Frontal cortex (tissue), 3 donors: ENCODE measurements at regions not wholly inside any gene's neighbourhood (a gene's known extent, or its start where the extent isn't known, plus 50 kb on each side); places are given as distances from the start of the nearest gene placed in this dataset.
"Not testable (repeated sequence)": the region's sequence is repeated elsewhere in the genome, so short reads cannot be mapped to it uniquely, and the experiment has no call there.

Experiments
- DNase-seq, 2 donors: peaks; one replicate each; pipeline ENCODE4 v3.0.0; 2012; ENCODE audit warnings: low spot score in 2 of 2
- FAIRE-seq: peaks from 2 replicates; lab custom pipeline; 2012; peaks lifted over from hg19 to GRCh38; lab: Jason Lieb, UNC
- donor health status: control.
- donor health status: control.
- donor health status: control.

DNA sequence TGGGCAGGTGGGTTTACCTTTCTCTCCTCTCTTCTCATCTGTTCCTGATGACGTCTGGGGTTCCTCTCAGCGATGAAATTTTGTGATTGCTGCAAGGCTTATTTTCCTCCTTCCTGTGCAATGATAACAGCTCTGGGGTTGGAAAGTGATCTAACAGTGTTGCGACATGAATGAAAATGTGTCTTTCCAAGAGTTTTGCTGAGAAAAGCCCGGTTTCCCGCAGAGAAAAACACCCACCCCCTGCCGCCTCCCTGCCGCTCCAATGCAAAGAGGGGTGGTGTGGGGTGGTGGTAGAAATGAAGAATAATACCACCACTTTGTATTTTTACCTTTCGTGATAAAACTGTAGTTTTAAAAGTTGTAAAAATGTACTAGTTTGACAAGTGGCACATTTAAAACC, 232.0 kb downstream of the OLFM4 start:
- DNase-seq (no peak), FAIRE-seq (no peak)

DNA sequence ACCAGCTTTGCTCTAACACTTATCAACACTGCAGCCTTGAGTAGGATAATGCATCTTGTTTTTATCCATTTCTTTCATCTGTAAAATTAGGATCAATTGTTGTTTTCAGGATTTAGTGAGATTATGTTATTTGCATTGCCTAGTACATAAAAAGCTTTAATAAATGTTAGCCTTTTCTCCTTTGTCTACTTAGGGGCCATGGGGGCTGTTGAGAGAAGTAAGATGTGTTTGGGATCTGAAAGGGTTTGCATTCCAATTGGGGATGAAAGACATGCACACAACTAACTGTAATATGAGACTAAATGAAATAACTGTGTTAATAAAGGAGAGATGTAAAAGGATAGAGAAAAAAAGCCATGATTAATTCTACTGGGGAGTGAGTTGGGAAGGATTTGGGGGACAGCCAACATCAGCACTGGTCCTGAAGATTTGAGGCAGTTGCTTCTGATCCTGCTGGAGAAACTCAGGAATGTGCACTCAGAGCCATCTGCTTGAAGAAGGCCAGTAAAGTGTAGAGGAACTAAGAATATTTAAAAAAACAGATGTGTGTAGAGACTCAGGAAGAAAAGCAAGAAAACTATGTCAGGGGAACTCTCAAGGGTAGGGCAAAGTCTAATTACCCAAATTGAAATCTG, 236.3 kb downstream of the OLFM4 start:
- DNase-seq (no peak), FAIRE-seq (no peak)

DNA sequence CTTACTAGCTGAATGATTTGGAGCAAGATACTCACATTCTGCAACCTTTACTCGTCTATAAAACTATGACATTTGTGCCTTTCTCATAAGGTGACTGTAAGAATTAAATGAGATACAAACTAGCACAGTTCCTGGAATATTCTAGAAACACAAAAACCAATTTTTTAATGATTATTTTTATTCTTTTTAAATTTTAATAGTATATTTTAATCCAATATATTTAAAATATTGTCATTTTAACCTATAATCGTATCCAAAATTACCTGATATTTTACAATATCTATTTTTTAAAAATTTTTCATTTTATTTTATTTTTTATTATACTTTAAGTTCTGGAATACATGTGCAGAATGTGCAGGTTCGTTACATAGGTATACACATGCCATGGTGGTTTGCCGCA, 238.1 kb downstream of the OLFM4 start:
- FAIRE-seq (peak; percentile 86), DNase-seq (no peak)

DNA sequence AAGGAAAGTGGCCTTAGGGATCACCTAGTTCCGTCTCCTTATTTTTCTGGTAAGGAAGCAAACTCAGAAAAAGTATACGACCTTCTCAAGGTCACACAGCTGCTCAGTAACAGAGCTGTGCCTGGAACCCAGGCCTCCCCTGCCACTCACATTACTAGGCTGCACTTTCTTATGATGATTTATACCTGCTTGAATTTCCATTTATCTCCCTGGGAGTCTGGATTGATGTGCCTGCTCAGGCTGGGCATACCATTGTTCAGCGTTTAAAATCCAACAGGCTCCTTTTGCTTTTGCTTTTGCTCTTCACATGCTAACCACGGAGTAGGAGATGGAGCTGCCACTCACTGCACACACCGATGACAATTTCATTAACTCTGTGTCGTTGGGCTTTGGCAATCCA, 241.0 kb downstream of the OLFM4 start:
- DNase-seq (no peak), FAIRE-seq (no peak)

DNA sequence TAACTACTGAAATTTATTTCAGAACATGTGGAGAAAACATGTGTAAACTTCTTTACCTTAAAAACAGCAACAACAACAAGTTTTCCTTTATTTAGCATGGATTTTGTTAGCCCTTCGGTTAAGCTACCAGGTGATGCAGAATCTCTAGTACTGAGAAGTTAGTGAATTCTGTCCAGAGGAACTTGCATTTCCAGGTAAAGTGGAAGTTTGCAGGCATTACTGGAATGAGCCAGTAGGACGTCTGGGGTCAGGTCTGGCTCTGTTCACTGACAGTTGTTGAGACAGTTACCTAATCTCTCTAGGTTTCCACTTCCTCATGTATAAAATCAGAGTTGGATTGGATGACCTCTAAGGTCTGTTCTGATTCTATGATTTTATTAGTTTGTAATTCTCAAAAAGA, 244.3 kb downstream of the OLFM4 start:
- DNase-seq (no peak), FAIRE-seq (no peak)

DNA sequence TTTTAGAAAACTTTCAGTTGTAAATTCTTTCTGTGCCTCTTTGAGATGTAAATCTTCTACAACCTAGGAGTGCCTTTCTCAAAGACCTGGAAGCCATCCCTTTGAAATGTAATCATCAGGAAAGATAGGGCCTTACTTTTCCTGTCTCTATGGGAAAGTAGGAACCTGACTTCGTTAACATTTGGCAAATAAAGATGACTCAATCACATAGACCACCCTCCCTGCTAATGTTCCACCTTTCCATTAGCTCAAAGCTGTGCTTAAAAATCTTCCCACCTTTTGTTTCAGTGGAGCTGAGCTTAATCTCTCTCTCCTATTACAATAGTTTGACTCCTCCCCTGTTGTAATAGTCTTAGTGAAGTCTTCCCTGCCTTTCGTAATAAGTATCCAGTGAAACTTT, 247.7 kb downstream of the OLFM4 start:
- FAIRE-seq (no peak), DNase-seq (no peak)

DNA sequence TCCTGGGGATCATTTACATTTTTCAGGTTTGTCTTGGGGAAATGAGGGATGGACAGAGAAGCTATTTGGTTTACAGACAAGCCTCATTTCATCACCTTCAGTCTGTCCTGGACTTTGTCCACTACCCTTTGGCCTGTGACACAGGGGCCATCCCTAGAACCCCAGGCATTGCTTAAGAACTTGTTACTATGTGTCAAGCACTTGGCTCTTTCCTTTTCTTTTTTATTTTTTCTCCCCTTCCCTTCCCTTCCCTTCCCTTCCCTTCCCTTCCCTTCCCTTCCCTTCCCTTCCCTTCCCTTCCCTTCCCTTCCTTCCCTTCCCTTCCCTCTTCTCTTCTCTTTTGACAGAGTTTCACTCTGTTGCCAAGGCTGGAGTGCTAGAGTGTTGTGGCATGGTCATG, 253.1 kb downstream of the OLFM4 start:
- DNase-seq (no peak), FAIRE-seq (no peak)

DNA sequence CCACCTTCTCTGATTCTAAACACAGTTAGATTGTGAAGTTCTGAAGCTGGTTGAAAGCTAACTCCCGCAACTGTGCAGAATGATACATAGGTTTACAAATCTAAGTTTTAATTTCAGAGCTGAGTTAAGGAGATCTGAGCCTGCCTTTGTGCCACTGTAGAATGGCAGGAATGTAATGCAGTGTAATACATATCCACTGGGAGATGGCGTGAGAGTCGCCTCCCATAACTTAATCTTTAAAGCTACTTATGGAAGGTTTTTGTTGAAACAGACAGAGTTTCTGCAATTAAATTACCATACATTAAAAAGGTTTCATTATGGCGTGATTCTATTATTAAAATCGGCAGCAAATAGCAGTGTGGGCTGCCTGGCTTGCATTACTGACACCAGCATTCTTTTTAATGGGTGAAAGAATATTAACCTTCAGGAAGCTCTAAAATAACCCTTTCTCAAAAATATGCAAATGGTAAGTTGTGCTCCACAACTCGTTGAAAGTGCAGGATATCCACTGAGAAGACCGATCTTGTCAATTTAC, 257.4 kb downstream of the OLFM4 start:
- DNase-seq (no peak), FAIRE-seq (no peak)

DNA sequence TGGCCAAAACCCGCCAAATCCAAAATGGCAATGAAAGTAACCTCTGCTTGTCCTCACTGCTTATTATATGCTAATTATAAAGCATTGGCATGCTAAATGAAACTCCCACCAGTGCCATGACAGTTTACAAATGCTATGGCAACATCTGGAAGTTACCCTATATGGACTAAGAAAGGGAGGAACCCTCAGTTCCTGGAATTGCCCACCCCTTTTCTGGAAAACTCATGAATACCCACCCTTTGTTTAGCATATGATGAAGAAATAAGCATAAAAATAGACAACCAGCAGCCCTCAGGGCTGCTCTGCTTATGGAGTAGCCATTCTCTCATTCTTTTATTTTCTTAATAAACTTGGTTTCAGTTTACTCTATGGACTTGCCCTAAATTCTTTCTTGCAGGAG, 269.8 kb downstream of the OLFM4 start:
- DNase-seq = no peak
- FAIRE-seq = no peak

DNA sequence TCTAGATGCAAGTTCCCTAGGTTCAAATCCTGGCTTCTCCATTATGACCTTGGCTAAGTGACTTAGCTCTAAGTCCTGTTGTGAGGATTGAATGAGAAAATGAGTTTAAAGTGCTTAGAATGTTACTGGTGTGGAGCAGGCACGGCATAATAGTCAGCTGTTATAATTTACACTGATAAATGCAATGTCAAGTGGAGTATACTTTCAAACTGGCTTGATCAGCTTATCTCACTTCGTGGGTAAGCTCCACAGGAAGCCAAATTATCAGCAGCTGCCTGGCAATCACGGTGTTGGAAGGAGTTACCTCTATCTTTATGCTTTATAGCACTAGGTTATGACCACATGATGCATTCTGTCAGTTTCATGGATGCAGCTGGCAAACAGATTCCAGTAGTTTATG, 272.8 kb downstream of the OLFM4 start:
- FAIRE-seq (no peak), DNase-seq (no peak)

DNA sequence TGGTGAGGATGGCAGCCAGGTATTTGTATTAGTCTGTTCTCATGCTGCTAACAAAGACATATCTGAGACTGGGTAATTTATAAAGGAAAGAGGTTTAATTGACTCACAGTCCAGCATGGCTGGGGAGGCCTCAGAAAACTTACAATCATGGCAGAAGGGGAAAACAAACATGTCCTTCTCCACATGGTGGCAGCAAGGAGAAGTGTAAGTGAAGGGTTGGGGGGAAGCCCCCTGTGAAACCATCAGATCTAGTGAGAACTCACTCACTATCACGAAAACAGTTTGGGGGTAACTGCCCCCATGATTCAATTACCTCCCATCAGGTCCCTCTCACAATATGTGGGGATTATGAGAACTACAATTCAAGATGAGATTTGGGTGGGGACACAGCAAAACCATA, 276.8 kb downstream of the OLFM4 start:
- FAIRE-seq, DNase-seq: not testable (repeated sequence)

DNA sequence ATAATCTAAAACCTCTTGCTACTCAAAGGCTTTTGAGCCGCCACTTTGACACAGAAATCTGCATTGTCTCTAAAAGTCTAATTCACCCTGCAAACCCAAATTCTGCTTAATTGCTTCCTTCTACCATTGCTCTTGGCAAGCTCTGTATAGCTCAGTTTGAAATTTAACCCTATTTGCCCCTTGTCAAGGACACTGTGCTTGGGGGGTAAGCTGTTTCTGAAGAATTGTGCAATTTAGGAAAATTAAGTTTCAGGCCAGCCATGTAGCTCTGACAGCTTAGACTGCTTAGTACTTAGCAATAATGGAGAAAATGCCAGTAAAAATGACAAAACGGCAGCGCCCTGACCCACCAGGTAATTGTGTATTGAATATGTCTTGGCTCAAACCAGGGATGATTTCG, 282.2 kb downstream of the OLFM4 start:
- no peak for DNase-seq

DNA sequence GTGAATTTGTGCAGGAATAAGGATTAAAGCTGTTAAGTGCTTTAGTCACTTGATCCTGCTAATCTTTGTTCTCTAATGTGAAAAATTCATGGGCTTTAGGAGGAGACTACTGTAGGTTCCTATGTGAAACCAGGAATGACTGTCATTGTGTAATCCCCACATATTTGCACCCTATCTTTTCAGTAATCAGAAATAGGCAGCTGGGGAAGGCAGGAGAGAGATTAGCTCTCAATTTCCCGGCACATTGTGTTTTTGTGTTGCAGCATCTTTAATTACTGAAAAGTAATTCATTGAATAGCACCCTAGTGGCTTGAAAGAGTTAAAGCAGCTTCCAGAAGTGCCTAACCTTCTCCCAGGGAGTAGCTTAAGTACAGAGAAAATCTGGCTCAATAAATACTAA, 282.9 kb downstream of the OLFM4 start:
- FAIRE-seq = no peak
- no peak for DNase-seq

More for the DNA sequence above, 282.2 kb downstream of the OLFM4 start:
- no peak for FAIRE-seq

DNA sequence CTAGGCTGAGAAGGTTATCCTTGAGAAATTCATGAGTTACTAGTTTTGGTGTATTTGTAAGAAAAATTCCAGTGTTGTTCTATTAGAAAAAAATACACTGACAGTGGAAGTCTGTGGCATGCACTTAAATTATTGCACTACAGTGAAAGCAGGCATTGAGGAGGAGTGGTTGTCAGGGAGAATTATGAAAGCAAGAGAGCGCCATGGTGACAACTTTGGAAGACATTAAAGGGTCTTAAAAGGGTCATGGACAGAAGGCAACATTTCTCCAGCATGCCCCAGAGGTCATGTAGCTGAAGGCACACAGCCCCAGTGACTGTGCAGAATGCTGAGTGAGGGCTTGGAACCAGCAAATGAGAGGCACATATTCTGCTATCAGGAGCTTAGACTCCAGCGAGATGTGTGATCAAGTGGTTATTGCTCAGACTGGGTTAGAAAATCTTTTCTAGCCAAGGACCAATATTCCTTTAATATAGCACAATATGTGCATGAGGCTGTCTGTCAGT, 292.7 kb downstream of the OLFM4 start:
- DNase-seq = no peak

DNA sequence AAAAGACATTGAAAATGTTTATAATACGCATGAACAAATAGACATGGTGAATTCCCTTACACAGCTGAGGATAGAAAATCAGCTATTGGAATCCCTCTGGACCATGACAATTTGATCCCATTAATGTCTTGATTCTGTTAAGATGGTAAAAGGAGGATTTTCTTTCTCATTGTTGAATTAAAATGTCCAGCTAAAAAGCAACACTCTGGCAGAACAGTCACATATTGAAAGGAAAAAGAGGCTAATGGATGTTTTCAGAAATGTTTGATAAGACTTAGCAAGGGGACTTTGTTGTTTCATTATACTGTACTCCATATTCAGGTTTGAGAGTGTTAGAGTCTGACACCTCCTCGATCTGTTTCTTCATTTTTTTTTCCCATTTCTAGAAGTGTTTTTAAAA, 296.0 kb downstream of the OLFM4 start:
- no peak for FAIRE-seq
- DNase-seq = no peak

More for the DNA sequence above, 292.7 kb downstream of the OLFM4 start:
- no peak for FAIRE-seq

DNA sequence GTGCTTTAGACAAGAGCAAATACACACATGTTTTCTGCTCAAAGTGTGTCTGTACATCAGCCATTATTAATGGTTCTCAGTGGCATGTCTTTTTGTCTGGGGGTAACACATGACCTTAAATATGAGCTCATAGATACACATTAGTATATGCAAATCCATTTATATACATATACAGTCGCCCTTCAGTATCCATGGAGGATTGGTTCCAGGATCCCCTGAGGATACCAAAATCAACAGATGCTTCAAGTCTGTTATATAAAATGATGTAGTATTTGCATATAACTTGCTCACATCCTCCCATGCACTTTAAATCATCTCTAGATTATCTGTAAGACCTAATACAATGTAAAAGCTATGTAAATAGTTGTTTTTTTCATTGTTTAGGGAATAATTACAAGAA, 298.1 kb downstream of the OLFM4 start:
- DNase-seq = no peak
- no peak for FAIRE-seq

DNA sequence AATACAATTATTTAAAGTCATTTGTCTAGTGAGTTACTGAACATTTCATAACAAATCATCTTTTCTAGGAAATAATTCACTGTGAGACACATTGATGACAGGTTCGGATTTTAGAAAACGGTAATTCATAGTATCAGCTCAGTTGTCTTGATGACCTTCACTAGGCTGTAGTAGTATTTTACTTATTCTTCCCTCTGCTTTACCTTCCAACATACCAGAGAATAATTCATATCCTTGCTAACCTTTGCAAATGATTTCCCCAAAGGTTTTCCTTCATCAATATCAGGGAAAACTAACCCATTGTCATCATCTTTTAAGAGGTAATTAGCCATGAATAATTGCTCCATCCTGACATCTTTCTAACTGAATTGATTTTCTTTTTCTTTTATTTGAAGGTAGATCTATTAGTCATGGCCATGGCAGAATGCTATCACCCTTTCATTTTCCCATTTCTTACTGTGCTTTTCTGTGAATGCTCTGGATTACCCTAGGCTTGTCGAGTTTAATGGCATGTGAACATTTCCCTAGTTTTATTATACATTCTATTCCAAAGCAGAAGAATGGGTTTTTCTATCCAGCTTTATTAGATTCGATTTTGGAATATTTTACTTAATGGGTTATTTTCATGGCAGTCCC, 299.2 kb downstream of the OLFM4 start:
- DNase-seq (no peak), FAIRE-seq (no peak)

DNA sequence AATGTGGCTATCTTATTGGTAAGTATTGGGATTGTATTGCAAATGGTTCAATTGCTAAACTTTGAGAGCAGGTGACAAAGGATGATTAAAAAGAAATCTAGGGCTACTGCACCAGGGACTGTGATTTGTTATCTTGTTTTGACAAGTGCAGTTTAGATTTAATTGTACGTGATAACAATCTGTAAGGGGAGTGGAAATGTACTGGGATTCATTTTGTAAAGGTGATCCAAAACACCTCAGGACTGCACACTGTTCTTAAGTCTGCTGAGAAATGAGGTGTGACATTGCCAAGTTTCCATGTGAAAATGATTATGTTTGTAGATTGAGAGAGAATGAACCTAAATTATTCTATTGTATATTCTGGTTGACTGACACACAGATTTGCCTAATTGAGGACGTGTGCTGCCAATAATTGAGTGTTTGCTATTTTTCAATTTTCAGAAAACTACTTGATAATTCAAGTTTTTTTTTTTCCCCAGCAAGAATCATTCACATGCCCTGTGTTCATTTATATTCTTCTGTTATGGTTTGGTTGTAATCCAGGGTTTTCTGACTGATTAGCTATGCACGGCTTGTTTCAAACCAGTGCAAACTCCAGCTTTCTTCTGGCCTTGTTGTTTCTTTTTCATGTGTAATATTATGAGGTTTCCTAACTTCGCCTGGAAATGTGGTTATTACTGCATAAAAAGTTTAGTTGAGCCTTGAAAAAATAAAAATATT, 308.0 kb downstream of the OLFM4 start:
- no peak for DNase-seq

DNA sequence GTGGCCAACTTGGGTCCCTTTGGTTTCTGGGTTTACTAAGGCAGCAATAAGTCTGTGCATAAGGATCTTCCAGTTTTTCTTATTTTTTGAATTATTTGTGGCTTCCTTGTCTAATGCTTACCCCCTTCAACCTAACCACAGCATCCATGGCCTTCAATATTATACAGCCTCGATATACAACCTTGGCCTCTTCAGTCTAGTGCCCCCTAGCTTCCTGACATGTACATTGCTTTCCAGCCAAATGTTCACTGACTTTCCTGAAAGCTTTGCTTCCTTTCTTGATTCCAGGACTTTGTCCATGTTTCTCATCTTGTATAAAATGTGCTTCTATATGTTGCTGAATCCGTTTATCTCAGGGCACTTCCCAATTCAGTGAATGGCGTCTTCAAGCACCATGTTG, 310.1 kb downstream of the OLFM4 start:
- no peak for FAIRE-seq

More for the DNA sequence above, 308.0 kb downstream of the OLFM4 start:
- no peak for FAIRE-seq

DNA sequence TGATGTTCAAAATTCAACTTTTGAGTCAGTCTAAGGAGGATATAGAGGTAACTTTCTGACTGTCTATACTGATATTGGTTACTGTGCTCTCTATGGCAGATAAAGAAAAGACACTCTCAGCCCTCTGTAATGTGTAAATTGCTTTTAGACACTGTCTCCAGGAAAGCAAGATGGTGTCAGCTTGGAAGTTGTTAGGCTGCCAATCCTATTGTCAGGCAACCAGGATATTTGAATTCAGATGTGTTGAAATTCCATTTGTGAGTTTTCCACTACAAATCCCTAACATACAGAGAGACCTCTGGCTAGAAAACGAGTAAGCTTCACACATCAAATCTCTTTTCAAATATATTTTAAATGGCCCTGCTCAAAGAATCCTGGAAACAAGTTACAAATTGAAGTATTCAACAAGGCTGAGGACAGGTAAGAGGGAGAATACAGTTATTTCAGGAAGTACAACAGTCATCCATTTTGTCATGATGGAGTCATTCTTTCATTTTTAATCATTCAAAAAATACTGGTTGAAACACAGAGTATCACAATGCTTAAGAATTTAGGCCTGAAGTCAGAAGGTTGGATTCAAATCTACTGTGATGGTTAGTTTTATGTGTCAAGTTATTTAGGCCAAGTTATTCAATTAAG, 312.0 kb downstream of the OLFM4 start:
- DNase-seq (no peak), FAIRE-seq (no peak)

More for the DNA sequence above, 310.1 kb downstream of the OLFM4 start:
- DNase-seq = no peak
